ENCODE measurements at regions not wholly inside any gene's neighbourhood (a gene's known extent, or its start where the extent isn't known, plus 50 kb on each side); places are given as distances from the start of the nearest gene placed in this dataset.

- Histone ChIP-seq H3K27ac (ENCODE audit: insufficient read depth, low read depth, low read length, poor library complexity, severe bottlenecking) (no peak overlapping the region), H3K4me1 (ENCODE audit: control insufficient read depth, insufficient read depth, low read length) (peaks cover 7% of the 10 kb centered on the region), H3K4me3 (ENCODE audit: insufficient read depth, low read depth, low read length) (no peak overlapping the region), H3K27me3 (ENCODE audit: control insufficient read depth, insufficient read depth, low read length, poor library complexity, severe bottlenecking) (no peaks in the 10 kb centered on the region), H3K9me3 (ENCODE audit: control insufficient read depth, low read length) (no peaks in the 10 kb centered on the region), H3K36me3 (ENCODE audit: control insufficient read depth, insufficient read depth, low read length) (no peaks in the 10 kb centered on the region)
- WGBS, 2 experiments = 93 to 97% methylated on average over 5 of the region's 5 CpGs
Observed at GRCh38 chr15:26442680-26443079, 330.2 kb downstream of the GABRB3 start.

- H3K9me3 ChIP-seq (ENCODE audit: control insufficient read depth, low read length) = no peaks in the 10 kb centered on the region
- 87% methylated on average over 3 of the region's 3 CpGs for WGBS, 2 experiments
- peaks cover 7% of the 10 kb centered on the region for H3K4me1 ChIP-seq (ENCODE audit: control insufficient read depth, insufficient read depth, low read length)
- no peak overlapping the region for H3K27ac ChIP-seq (ENCODE audit: insufficient read depth, low read depth, low read length, poor library complexity, severe bottlenecking)
- H3K4me3 ChIP-seq (ENCODE audit: insufficient read depth, low read depth, low read length) = no peak overlapping the region
- H3K27me3 ChIP-seq (ENCODE audit: control insufficient read depth, insufficient read depth, low read length, poor library complexity, severe bottlenecking) = no peaks in the 10 kb centered on the region
- H3K36me3 ChIP-seq (ENCODE audit: control insufficient read depth, insufficient read depth, low read length) = no peaks in the 10 kb centered on the region
Observed at GRCh38 chr15:26439681-26440080, 333.2 kb downstream of the GABRB3 start.

- peaks cover 7% of the 10 kb centered on the region for H3K4me1 ChIP-seq (ENCODE audit: control insufficient read depth, insufficient read depth, low read length)
- no peaks in the 10 kb centered on the region for H3K9me3 ChIP-seq (ENCODE audit: control insufficient read depth, low read length)
- no peaks in the 10 kb centered on the region for H3K36me3 ChIP-seq (ENCODE audit: control insufficient read depth, insufficient read depth, low read length)
- no peak overlapping the region for H3K4me3 ChIP-seq (ENCODE audit: insufficient read depth, low read depth, low read length)
- no peaks in the 10 kb centered on the region for H3K27me3 ChIP-seq (ENCODE audit: control insufficient read depth, insufficient read depth, low read length, poor library complexity, severe bottlenecking)
- 85 to 89% methylated on average over 6 of the region's 6 CpGs for WGBS, 2 experiments
- H3K27ac ChIP-seq (ENCODE audit: insufficient read depth, low read depth, low read length, poor library complexity, severe bottlenecking) = no peak overlapping the region
Observed at GRCh38 chr15:26438718-26439117, 334.1 kb downstream of the GABRB3 start.

DNA sequence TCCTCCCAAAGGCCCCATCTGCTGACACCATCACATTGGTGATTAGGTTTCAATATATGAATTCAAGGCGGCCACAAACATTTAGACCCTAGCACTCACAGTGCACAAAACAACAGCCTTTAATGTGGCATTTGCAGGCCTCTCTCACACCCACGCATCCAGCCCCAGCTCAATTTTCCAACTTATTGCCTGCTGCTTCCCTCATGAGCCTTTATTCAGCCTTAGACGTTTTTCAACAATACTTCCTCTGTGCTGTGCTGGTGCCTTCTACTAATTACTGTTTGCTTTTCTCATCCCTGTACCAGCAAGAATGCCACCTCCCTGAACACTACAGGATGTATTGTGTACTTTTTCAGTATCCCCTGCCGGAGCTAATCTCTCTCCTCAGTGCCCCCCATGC lies 334.6 kb downstream of the GABRB3 start:
- Histone ChIP-seq H3K27ac (ENCODE audit: insufficient read depth, low read depth, low read length, poor library complexity, severe bottlenecking) (no peak overlapping the region), H3K36me3 (ENCODE audit: control insufficient read depth, insufficient read depth, low read length) (no peaks in the 10 kb centered on the region), H3K9me3 (ENCODE audit: control insufficient read depth, low read length) (no peaks in the 10 kb centered on the region), H3K27me3 (ENCODE audit: control insufficient read depth, insufficient read depth, low read length, poor library complexity, severe bottlenecking) (no peaks in the 10 kb centered on the region), H3K4me1 (ENCODE audit: control insufficient read depth, insufficient read depth, low read length) (peaks cover 7% of the 10 kb centered on the region), H3K4me3 (ENCODE audit: insufficient read depth, low read depth, low read length) (no peak overlapping the region)
- 63 to 65% methylated on average over 4 of the region's 4 CpGs for WGBS, 2 experiments

DNA sequence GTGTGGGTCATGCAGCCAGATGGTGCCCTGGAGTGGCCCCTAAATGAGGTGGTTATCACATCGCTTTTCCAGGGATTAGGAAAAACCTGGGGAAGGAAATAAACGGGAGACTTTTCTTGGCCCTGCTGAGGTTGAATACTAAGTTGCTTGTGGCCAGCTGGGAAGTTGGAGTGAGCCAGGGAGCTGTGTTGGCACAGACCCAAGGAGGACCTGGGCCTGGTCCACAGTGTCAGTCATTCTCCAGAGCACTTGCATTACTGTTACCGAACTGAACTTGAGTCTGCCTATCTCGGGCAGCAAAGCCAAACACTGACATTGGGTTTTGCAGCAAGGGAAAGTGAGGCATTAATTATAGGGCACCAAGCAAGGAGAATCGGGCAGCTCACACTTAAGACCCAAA lies 339.0 kb downstream of the GABRB3 start:
- H3K27ac ChIP-seq (ENCODE audit: insufficient read depth, low read depth, low read length, poor library complexity, severe bottlenecking) = no peak overlapping the region
- H3K4me1 ChIP-seq (ENCODE audit: control insufficient read depth, insufficient read depth, low read length) = peaks cover 6% of the 10 kb centered on the region
- H3K9me3 ChIP-seq (ENCODE audit: control insufficient read depth, low read length) = no peaks in the 10 kb centered on the region
- no peaks in the 10 kb centered on the region for H3K36me3 ChIP-seq (ENCODE audit: control insufficient read depth, insufficient read depth, low read length)
- no peak overlapping the region for H3K4me3 ChIP-seq (ENCODE audit: insufficient read depth, low read depth, low read length)
- H3K27me3 ChIP-seq (ENCODE audit: control insufficient read depth, insufficient read depth, low read length, poor library complexity, severe bottlenecking) = no peaks in the 10 kb centered on the region
- WGBS, 2 experiments = 90 to 92% methylated on average over 5 of the region's 5 CpGs

- WGBS, 2 experiments = 90% methylated on average over 2 of the region's 2 CpGs
- Histone ChIP-seq H3K27me3 (ENCODE audit: control insufficient read depth, insufficient read depth, low read length, poor library complexity, severe bottlenecking) (no peaks in the 10 kb centered on the region), H3K4me3 (ENCODE audit: insufficient read depth, low read depth, low read length) (no peak overlapping the region), H3K27ac (ENCODE audit: insufficient read depth, low read depth, low read length, poor library complexity, severe bottlenecking) (no peak overlapping the region), H3K9me3 (ENCODE audit: control insufficient read depth, low read length) (no peaks in the 10 kb centered on the region), H3K36me3 (ENCODE audit: control insufficient read depth, insufficient read depth, low read length) (no peaks in the 10 kb centered on the region), H3K4me1 (ENCODE audit: control insufficient read depth, insufficient read depth, low read length) (no peaks in the 10 kb centered on the region)
Observed at GRCh38 chr15:26433060-26433459, 339.8 kb downstream of the GABRB3 start.

DNA sequence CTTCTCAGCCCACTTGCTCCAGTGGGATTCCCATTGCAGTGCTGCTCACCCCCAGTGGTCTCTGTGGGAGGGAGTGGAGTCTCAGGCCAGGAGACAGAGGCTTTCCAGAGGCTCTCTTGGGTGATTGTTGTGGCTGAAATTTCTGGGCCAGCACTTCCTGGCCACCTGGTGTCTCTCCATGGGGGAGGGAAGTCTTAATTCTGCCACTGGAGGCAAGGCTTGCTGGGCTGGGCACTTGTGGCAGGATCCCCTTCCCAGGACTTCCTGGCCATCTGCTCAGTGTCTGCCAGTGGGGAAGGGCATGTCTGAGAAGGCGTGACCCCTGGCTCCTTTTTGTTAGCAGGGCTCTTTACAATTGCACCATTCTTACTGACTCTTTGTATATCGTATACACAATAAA lies 351.8 kb downstream of the GABRB3 start:
- Histone ChIP-seq H3K27ac (ENCODE audit: insufficient read depth, low read depth, low read length, poor library complexity, severe bottlenecking) (no peak overlapping the region), H3K4me1 (ENCODE audit: control insufficient read depth, insufficient read depth, low read length) (no peaks in the 10 kb centered on the region), H3K27me3 (ENCODE audit: control insufficient read depth, insufficient read depth, low read length, poor library complexity, severe bottlenecking) (no peaks in the 10 kb centered on the region), H3K4me3 (ENCODE audit: insufficient read depth, low read depth, low read length) (no peak overlapping the region), H3K36me3 (ENCODE audit: control insufficient read depth, insufficient read depth, low read length) (no peaks in the 10 kb centered on the region), H3K9me3 (ENCODE audit: control insufficient read depth, low read length) (no peaks in the 10 kb centered on the region)
- 96 to 100% methylated on average over 2 of the region's 2 CpGs for WGBS, 2 experiments

GRCh38 chr15:26395624-26396023 lies 377.2 kb downstream of the GABRB3 start:
- Histone ChIP-seq H3K36me3 (ENCODE audit: control insufficient read depth, insufficient read depth, low read length) (no peaks in the 10 kb centered on the region), H3K4me1 (ENCODE audit: control insufficient read depth, insufficient read depth, low read length) (no peaks in the 10 kb centered on the region), H3K27ac (ENCODE audit: insufficient read depth, low read depth, low read length, poor library complexity, severe bottlenecking) (no peak overlapping the region), H3K9me3 (ENCODE audit: control insufficient read depth, low read length) (peaks cover 2% of the 10 kb centered on the region), H3K4me3 (ENCODE audit: insufficient read depth, low read depth, low read length) (no peak overlapping the region), H3K27me3 (ENCODE audit: control insufficient read depth, insufficient read depth, low read length, poor library complexity, severe bottlenecking) (no peaks in the 10 kb centered on the region)
- 80 to 84% methylated on average over 4 of the region's 4 CpGs for WGBS, 2 experiments

- Histone ChIP-seq H3K27ac (ENCODE audit: insufficient read depth, low read depth, low read length, poor library complexity, severe bottlenecking) (no peak overlapping the region), H3K4me3 (ENCODE audit: insufficient read depth, low read depth, low read length) (no peak overlapping the region), H3K27me3 (ENCODE audit: control insufficient read depth, insufficient read depth, low read length, poor library complexity, severe bottlenecking) (no peaks in the 10 kb centered on the region), H3K4me1 (ENCODE audit: control insufficient read depth, insufficient read depth, low read length) (no peaks in the 10 kb centered on the region), H3K36me3 (ENCODE audit: control insufficient read depth, insufficient read depth, low read length) (no peaks in the 10 kb centered on the region), H3K9me3 (ENCODE audit: control insufficient read depth, low read length) (peaks cover 1% of the 10 kb centered on the region)
- WGBS, 2 experiments = 93 to 94% methylated on average over 8 of the region's 8 CpGs
Observed at GRCh38 chr15:26394801-26395200, 378.1 kb downstream of the GABRB3 start.

- WGBS, 2 experiments = 97 to 98% methylated on average over 2 of the region's 2 CpGs
- no peaks in the 10 kb centered on the region for H3K4me1 ChIP-seq (ENCODE audit: control insufficient read depth, insufficient read depth, low read length)
- H3K9me3 ChIP-seq (ENCODE audit: control insufficient read depth, low read length) = no peaks in the 10 kb centered on the region
- no peak overlapping the region for H3K4me3 ChIP-seq (ENCODE audit: insufficient read depth, low read depth, low read length)
- H3K27me3 ChIP-seq (ENCODE audit: control insufficient read depth, insufficient read depth, low read length, poor library complexity, severe bottlenecking) = no peaks in the 10 kb centered on the region
- no peaks in the 10 kb centered on the region for H3K36me3 ChIP-seq (ENCODE audit: control insufficient read depth, insufficient read depth, low read length)
- no peak overlapping the region for H3K27ac ChIP-seq (ENCODE audit: insufficient read depth, low read depth, low read length, poor library complexity, severe bottlenecking)
Observed at GRCh38 chr15:26392956-26393355, 379.9 kb downstream of the GABRB3 start.

DNA sequence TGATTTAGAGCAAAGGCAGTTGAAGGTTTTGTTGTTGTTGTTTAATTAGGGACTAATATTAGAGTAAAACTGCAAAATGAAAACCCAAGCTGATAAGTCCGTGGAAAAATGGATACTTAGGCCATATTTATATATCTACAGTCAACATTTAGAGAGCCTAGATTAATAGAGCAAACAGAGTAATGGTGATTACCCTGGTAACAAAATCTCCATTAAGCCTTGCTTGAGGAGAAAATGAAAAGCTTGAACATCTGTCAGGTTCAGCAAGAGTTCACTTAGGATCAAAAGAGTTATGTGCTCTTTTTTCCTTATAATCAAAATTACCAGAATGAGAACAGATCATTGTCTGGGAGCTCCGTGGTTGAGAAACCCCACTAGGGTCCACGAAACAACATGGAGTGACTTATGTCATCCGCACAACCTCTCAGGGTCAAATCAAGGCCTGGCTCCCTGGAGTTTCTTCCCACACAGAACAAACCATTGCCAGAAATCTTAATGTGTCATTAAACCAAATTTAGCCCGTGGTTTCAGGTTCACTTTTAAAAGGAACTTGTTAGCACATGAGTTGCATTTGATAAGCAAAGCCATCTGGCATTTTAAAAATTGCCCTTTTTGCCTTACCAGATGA lies 381.2 kb downstream of the GABRB3 start:
- no peaks in the 10 kb centered on the region for H3K27me3 ChIP-seq (ENCODE audit: control insufficient read depth, insufficient read depth, low read length, poor library complexity, severe bottlenecking)
- H3K4me1 ChIP-seq (ENCODE audit: control insufficient read depth, insufficient read depth, low read length) = no peaks in the 10 kb centered on the region
- no peak overlapping the region for H3K27ac ChIP-seq (ENCODE audit: insufficient read depth, low read depth, low read length, poor library complexity, severe bottlenecking)
- H3K9me3 ChIP-seq (ENCODE audit: control insufficient read depth, low read length) = no peaks in the 10 kb centered on the region
- H3K36me3 ChIP-seq (ENCODE audit: control insufficient read depth, insufficient read depth, low read length) = no peaks in the 10 kb centered on the region
- WGBS, 2 experiments = 88 to 98% methylated on average over 4 to 5 of the region's 5 CpGs
- H3K4me3 ChIP-seq (ENCODE audit: insufficient read depth, low read depth, low read length) = no peak overlapping the region
